ENCODE measurements at regions not wholly inside any gene's neighbourhood (a gene's known extent, or its start where the extent isn't known, plus 50 kb on each side); places are given as distances from the start of the nearest gene placed in this dataset.

- no peak overlapping the region for H3K9ac ChIP-seq (ENCODE audit: low read depth, low read length, poor library complexity, severe bottlenecking)
- TF ChIP-seq, protein P1, sequence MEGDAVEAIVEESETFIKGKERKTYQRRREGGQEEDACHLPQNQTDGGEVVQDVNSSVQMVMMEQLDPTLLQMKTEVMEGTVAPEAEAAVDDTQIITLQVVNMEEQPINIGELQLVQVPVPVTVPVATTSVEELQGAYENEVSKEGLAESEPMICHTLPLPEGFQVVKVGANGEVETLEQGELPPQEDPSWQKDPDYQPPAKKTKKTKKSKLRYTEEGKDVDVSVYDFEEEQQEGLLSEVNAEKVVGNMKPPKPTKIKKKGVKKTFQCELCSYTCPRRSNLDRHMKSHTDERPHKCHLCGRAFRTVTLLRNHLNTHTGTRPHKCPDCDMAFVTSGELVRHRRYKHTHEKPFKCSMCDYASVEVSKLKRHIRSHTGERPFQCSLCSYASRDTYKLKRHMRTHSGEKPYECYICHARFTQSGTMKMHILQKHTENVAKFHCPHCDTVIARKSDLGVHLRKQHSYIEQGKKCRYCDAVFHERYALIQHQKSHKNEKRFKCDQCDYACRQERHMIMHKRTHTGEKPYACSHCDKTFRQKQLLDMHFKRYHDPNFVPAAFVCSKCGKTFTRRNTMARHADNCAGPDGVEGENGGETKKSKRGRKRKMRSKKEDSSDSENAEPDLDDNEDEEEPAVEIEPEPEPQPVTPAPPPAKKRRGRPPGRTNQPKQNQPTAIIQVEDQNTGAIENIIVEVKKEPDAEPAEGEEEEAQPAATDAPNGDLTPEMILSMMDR (conservative IDR thresholded peaks at IDR 0.05; ENCODE audit: low read length): no peak
- no peak for TF ChIP-seq EZH2phosphoT487 (IDR thresholded peaks at IDR 0.05; ENCODE audit: borderline replicate concordance)
- no peaks in the 10 kb centered on the region for H3K36me3 ChIP-seq (ENCODE audit: insufficient read depth, low read length)
- no peaks in the 10 kb centered on the region for H4K20me1 ChIP-seq (ENCODE audit: insufficient read depth, low read length, poor library complexity, severe bottlenecking)
- H3K79me2 ChIP-seq (ENCODE audit: insufficient read depth, low read length): no peaks in the 10 kb centered on the region
- no peak overlapping the region for H3K4me3 ChIP-seq (ENCODE audit: low read length, poor library complexity, severe bottlenecking)
- H2AFZ ChIP-seq (ENCODE audit: low read length): no peak overlapping the region
- no peak overlapping the region for H3K4me2 ChIP-seq (ENCODE audit: low read depth, low read length, poor library complexity, severe bottlenecking)
- no peaks in the 10 kb centered on the region for H3F3A ChIP-seq (ENCODE audit: low read depth)
- no peaks in the 10 kb centered on the region for H3K9me2 ChIP-seq (replicated peaks; ENCODE audit: low read depth, low read length)
- H3K27me3 ChIP-seq (ENCODE audit: insufficient read depth, low read length, poor library complexity, severe bottlenecking): no peaks in the 10 kb centered on the region
- H3K4me1 ChIP-seq (ENCODE audit: insufficient read depth, low read length, poor library complexity, severe bottlenecking): no peaks in the 10 kb centered on the region
- H3K9me3 ChIP-seq (ENCODE audit: insufficient read depth, low read depth, low read length): no peaks in the 10 kb centered on the region
These were observed 254.0 kb upstream of the ATXN7L3B start for GRCh38 chr12:74283646-74284045.

DNA sequence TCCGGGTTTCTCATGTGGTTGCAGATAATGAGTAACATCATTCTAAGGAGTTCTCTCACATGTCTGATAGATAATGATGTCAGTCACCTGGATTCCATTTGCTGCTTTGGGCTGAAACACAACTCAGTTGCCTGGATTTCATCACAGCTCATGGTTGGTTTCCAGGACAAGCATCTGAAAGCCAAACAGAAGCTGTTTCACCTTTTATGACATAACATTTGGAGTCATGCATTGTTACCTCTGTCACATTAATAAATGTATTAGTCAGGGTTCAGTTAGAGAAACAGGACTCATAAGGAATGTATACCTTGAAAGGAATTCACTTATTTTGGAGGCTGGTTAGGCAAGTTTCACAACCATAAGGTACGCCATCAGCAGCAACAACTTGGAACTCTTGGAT is 251.9 kb upstream of the ATXN7L3B start:
- no peaks in the 10 kb centered on the region for H4K20me1 ChIP-seq (ENCODE audit: insufficient read depth, low read length, poor library complexity, severe bottlenecking)
- H3K79me2 ChIP-seq (ENCODE audit: insufficient read depth, low read length): no peaks in the 10 kb centered on the region
- H3F3A ChIP-seq (ENCODE audit: low read depth): no peaks in the 10 kb centered on the region
- no peaks in the 10 kb centered on the region for H3K36me3 ChIP-seq (ENCODE audit: insufficient read depth, low read length)
- no peak overlapping the region for H3K4me3 ChIP-seq (ENCODE audit: low read length, poor library complexity, severe bottlenecking)
- no peak overlapping the region for H2AFZ ChIP-seq (ENCODE audit: low read length)
- no peak for TF ChIP-seq EZH2phosphoT487 (IDR thresholded peaks at IDR 0.05; ENCODE audit: borderline replicate concordance)
- TF ChIP-seq, protein P1 (conservative IDR thresholded peaks at IDR 0.05; ENCODE audit: low read length): no peak
- no peak overlapping the region for H3K4me2 ChIP-seq (ENCODE audit: low read depth, low read length, poor library complexity, severe bottlenecking)
- H3K9me2 ChIP-seq (replicated peaks; ENCODE audit: low read depth, low read length): no peaks in the 10 kb centered on the region
- no peaks in the 10 kb centered on the region for H3K9me3 ChIP-seq (ENCODE audit: insufficient read depth, low read depth, low read length)
- no peaks in the 10 kb centered on the region for H3K27me3 ChIP-seq (ENCODE audit: insufficient read depth, low read length, poor library complexity, severe bottlenecking)
- no peak overlapping the region for H3K9ac ChIP-seq (ENCODE audit: low read depth, low read length, poor library complexity, severe bottlenecking)
- H3K4me1 ChIP-seq (ENCODE audit: insufficient read depth, low read length, poor library complexity, severe bottlenecking): no peaks in the 10 kb centered on the region

DNA sequence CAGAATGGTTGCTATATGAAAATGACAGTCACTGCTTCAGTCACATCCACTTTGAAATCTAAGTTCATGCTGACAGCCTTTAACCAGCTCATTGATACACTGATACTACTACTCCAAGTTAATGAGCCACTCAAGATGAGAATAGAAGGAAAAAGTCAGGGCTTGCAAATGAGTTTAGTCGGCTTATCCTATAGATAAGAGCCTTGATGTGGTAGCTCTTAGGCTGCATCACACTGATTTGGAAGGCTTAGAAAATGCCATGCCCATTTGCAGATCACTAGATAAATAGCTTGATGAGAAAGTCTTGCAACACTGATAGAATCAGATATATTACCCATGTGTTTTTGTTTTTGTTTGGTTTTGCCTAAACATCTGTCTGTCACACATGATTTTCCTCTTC is 251.4 kb upstream of the ATXN7L3B start:
- Histone ChIP-seq H3K9me2 (replicated peaks; ENCODE audit: low read depth, low read length) (no peaks in the 10 kb centered on the region), H3K27me3 (ENCODE audit: insufficient read depth, low read length, poor library complexity, severe bottlenecking) (no peaks in the 10 kb centered on the region), H3F3A (ENCODE audit: low read depth) (no peaks in the 10 kb centered on the region), H3K9me3 (ENCODE audit: insufficient read depth, low read depth, low read length) (no peaks in the 10 kb centered on the region), H3K4me1 (ENCODE audit: insufficient read depth, low read length, poor library complexity, severe bottlenecking) (no peaks in the 10 kb centered on the region), H3K36me3 (ENCODE audit: insufficient read depth, low read length) (no peaks in the 10 kb centered on the region), H4K20me1 (ENCODE audit: insufficient read depth, low read length, poor library complexity, severe bottlenecking) (no peaks in the 10 kb centered on the region), H3K9ac (ENCODE audit: low read depth, low read length, poor library complexity, severe bottlenecking) (no peak overlapping the region), H3K4me2 (ENCODE audit: low read depth, low read length, poor library complexity, severe bottlenecking) (no peak overlapping the region), H2AFZ (ENCODE audit: low read length) (no peak overlapping the region), H3K4me3 (ENCODE audit: low read length, poor library complexity, severe bottlenecking) (no peak overlapping the region), H3K79me2 (ENCODE audit: insufficient read depth, low read length) (no peaks in the 10 kb centered on the region)
- no peak for TF ChIP-seq EZH2phosphoT487 (IDR thresholded peaks at IDR 0.05; ENCODE audit: borderline replicate concordance)
- TF ChIP-seq, protein P1 (conservative IDR thresholded peaks at IDR 0.05; ENCODE audit: low read length): no peak

Measured in Loucy (cell line).